Ovary (tissue), 7 donors: ENCODE measurements at regions not wholly inside any gene's neighbourhood (a gene's known extent, or its start where the extent isn't known, plus 50 kb on each side); places are given as distances from the start of the nearest gene placed in this dataset.

Source experiments
- DNase-seq, 5 donors: peaks; one replicate each; pipeline ENCODE4 v3.0.0-alpha.2; 2019 to 2020
- H3K27ac ChIP-seq, 2 donors: fragments of 200-600 bp; one replicate each; pipeline versions ENCODE4 v1.5.1 to v1.8.0; 2019 to 2022
- H3K27me3 ChIP-seq: fragments of 200-600 bp; one replicate; pipeline ENCODE4 v1.8.0; 2022
- H3K36me3 ChIP-seq: fragments of 200-600 bp; sonication (generic); one replicate; pipeline ENCODE4 v1.5.1; 2019
- H3K4me1 ChIP-seq: one replicate; pipeline ENCODE4 v1.8.1; 2013; ENCODE audit warnings: mild to moderate bottlenecking, moderate library complexity; ENCODE audit not compliant: insufficient read depth
- H3K4me3 ChIP-seq: fragments of 200-600 bp; sonication (generic); one replicate; pipeline ENCODE4 v1.5.1; 2017
- H3K9me3 ChIP-seq, 2 donors: fragments of 200-600 bp in 1 of 2; sonication (generic) in 1 of 2; one replicate each; pipeline versions ENCODE4 v1.5.1 to v1.8.1; 2013 to 2019; ENCODE audit warnings: mild to moderate bottlenecking in 1 of 2, moderate library complexity in 1 of 2
- EP300 ChIP-seq: sonication (generic); formaldehyde crosslinking; IDR thresholded peaks from one replicate; pipeline ENCODE4 v1.6.1; 2017; ENCODE audit warnings: antibody characterized with exemption
- POLR2A ChIP-seq: fragments of 450-650 bp; IDR thresholded peaks from one replicate; pipeline ENCODE4 v1.6.1; 2017; ENCODE audit warnings: antibody characterized with exemption, mild to moderate bottlenecking, moderate library complexity
- WGBS, 3 donors: extraction: QIAGEN DNeasy Blood & Tissue Kit in 1 of 3; methylation state at CpG; one replicate each; pipeline versions ENCODE4 v1.1.5 to v1.1.7; 2013 to 2017; 5-methylcytosine and 5-hydroxymethylcytosine counted together
- intact Hi-C, 4 donors: fragments of 100-400 bp; cut with DNase I; formaldehyde crosslinking; loops; one replicate each; pipeline versions ENCODE4 v1.11.0 to v1.15.1; 2022 to 2023
- TF ChIP-seq, protein P1 (sequence below), 3 donors: fragments of 450-650 bp in 2 of 3; fragments of 200-600 bp in 1 of 3; IDR thresholded peaks; one replicate each; pipeline versions ENCODE4 v1.5.1 to v1.8.0; 2016 to 2022; ENCODE audit warnings: antibody characterized with exemption in 3 of 3, mild to moderate bottlenecking in 1 of 3
- donor health status: DM: no; HTN: no; CAD: no; lungs with moderate emphysema.
- donor health status: DM: no; HTN: no; CAD: no.
- donor health status: Bipolar disorder and iron deficiency.
- donor health status: DM: no; HTN: no; CAD: no.
- donor health status: DM: yes; HTN: yes; CAD: no.

DNA sequence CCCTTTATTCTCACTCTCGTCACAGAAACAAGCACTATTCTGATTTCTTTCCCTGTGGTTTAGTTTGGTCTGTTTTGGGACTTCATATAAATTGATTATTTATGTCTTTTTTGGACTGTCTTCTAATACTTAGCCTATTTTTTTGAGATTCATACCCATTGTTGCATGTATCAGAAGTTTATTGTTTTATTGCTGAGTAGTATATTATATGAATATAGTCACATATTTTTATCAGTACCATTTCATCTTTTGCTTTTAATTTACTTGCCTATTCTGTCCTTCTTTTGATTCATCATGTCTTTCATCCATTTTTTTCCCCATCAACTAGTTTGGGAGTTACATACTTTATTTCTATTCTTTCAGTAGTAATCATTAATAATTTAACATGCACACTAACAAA, 112.0 kb downstream of the ID4 start:
- Histone ChIP-seq H3K36me3 (no peaks in the 10 kb centered on the region), H3K4me3 (no peak overlapping the region), H3K27ac (no peak overlapping the region), H3K27me3 (no peaks in the 10 kb centered on the region), H3K4me1 (no peaks in the 10 kb centered on the region), H3K9me3 (no peaks in the 10 kb centered on the region)
- intact Hi-C loops: no loop called here
- TF ChIP-seq EP300 (no peak), POLR2A (no peak)
- TF ChIP-seq, protein P1, sequence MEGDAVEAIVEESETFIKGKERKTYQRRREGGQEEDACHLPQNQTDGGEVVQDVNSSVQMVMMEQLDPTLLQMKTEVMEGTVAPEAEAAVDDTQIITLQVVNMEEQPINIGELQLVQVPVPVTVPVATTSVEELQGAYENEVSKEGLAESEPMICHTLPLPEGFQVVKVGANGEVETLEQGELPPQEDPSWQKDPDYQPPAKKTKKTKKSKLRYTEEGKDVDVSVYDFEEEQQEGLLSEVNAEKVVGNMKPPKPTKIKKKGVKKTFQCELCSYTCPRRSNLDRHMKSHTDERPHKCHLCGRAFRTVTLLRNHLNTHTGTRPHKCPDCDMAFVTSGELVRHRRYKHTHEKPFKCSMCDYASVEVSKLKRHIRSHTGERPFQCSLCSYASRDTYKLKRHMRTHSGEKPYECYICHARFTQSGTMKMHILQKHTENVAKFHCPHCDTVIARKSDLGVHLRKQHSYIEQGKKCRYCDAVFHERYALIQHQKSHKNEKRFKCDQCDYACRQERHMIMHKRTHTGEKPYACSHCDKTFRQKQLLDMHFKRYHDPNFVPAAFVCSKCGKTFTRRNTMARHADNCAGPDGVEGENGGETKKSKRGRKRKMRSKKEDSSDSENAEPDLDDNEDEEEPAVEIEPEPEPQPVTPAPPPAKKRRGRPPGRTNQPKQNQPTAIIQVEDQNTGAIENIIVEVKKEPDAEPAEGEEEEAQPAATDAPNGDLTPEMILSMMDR (IDR thresholded peaks at IDR 0.05): no peak
- WGBS, 3 donors: 90 to 94% (median 94%) methylated on average over 1 of the region's 1 CpG
- DNase-seq: no peak

DNA sequence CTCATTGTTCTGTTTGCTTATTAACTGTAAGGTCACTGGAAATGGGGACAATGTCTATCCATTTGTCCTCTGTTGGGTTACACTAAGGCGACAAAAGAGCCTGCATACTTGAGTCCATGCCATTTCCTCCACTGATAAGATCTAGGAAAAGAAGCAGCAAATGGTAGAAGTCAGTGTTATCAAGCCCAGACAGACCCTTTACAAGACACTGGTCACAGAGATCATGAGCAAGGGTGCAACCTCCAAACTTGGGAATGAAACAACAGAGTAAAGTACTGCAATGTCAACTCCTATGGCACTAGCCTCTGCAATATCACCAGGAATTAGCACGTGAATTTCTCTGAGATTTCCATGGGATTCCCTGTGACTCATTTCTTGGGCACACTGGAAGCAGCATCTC, 126.9 kb downstream of the ID4 start:
- Histone ChIP-seq H3K27ac (no peak overlapping the region), H3K9me3 (no peaks in the 10 kb centered on the region), H3K4me3 (no peak overlapping the region), H3K36me3 (no peaks in the 10 kb centered on the region), H3K4me1 (no peaks in the 10 kb centered on the region), H3K27me3 (no peaks in the 10 kb centered on the region)
- TF ChIP-seq POLR2A (no peak), EP300 (no peak)
- TF ChIP-seq, protein P1 (IDR thresholded peaks at IDR 0.05): no peak
- DNase-seq: no peak
- intact Hi-C loops: no loop called here
- WGBS, 3 donors: 75 to 77% (median 76%) methylated on average over 2 of the region's 2 CpGs

DNA sequence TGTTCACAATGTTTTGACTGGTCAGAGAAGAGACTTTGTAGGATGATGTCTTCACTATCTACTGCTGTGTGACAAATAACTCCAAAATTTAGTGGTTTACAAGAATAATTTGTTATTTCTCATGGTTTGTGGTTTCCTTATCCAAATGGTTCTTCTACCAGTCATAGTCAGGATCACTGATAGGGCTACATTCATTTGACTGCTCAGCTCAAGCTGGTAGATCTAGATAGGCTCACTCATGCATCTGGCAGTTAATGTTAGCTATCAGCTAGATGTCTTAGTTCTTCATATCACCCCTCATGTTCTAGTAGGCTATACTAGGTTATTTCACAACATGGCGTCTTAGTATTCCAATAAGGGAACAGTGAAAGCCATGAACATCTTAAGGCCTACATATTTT, 131.0 kb downstream of the ID4 start:
- no peaks in the 10 kb centered on the region for H3K27me3 ChIP-seq
- no peak overlapping the region for H3K27ac ChIP-seq
- no peaks in the 10 kb centered on the region for H3K9me3 ChIP-seq
- no peak for DNase-seq
- no peaks in the 10 kb centered on the region for H3K4me1 ChIP-seq
- no peak overlapping the region for H3K4me3 ChIP-seq
- 87 to 93% (median 89%) methylated on average over 1 of the region's 1 CpG for WGBS, 3 donors
- intact Hi-C loops: no loop called here
- no peaks in the 10 kb centered on the region for H3K36me3 ChIP-seq
- TF ChIP-seq, protein P1 (IDR thresholded peaks at IDR 0.05): no peak
- TF ChIP-seq EP300: no peak

DNA sequence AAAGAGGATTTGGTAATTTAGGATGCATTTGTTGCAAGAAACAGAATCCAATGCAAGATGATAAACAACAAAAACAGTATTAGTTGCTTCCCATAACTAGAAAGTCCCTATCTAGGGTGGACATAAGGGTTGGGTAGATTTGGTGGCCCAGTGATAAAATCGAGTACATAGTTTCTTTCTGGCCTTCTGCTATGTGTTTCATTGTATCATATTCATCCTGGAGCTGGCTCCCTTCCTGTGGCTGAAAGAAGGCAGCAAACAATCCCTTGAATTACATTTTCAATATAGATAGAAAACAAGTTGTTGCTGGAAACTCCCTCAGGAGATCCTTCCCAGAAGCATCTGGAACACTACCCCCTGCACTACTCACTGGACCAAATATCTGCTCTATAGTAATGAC, 135.1 kb downstream of the ID4 start:
- intact Hi-C loops: no loop called here
- WGBS, 3 donors: 57 to 82% (median 58%) methylated on average over 1 of the region's 1 CpG
- H3K4me1 ChIP-seq: no peaks in the 10 kb centered on the region

More for the DNA sequence above, 135.1 kb downstream of the ID4 start:
- Histone ChIP-seq H3K27ac (no peak overlapping the region), H3K36me3 (no peaks in the 10 kb centered on the region), H3K27me3 (no peaks in the 10 kb centered on the region), H3K4me3 (no peak overlapping the region), H3K9me3 (no peaks in the 10 kb centered on the region)
- TF ChIP-seq, protein P1 (IDR thresholded peaks at IDR 0.05): no peak
- TF ChIP-seq POLR2A: no peak
- no peak for TF ChIP-seq EP300
- DNase-seq: no peak
